ENCODE measurements at regions not wholly inside any gene's neighbourhood (a gene's known extent, or its start where the extent isn't known, plus 50 kb on each side); places are given as distances from the start of the nearest gene placed in this dataset.

- no peak for TF ChIP-seq RBBP5 (conservative IDR thresholded peaks at IDR 0.05)
- TF ChIP-seq SP1 (IDR thresholded peaks at IDR 0.05; ENCODE audit: low read depth, low read length) = no peak
These were observed 86.4 kb upstream of the WNT11 start for GRCh38 chr11:76292583-76293188.
